GM18868 (cell line): ENCODE measurements at regions not wholly inside any gene's neighbourhood (a gene's known extent, or its start where the extent isn't known, plus 50 kb on each side); places are given as distances from the start of the nearest gene placed in this dataset.

Experiments used
- ATAC-seq: cut with Tn5 transposase; IDR thresholded peaks from one replicate; pipeline ENCODE4 v1.9.1; 2021; ENCODE audit warnings: mild to moderate bottlenecking, moderate library complexity; ENCODE audit not compliant: unreplicated experiment

- no peak for ATAC-seq
Measured at GRCh38 chr1:187871177-187871845, 1042.6 kb downstream of the PLA2G4A start.

- ATAC-seq = no peak
Measured at GRCh38 chr1:187872550-187872949, 1043.8 kb downstream of the PLA2G4A start.

GRCh38 chr1:187873126-187873525 lies 1044.4 kb downstream of the PLA2G4A start:
- ATAC-seq = no peak

- ATAC-seq = peak; percentile 85
Measured at GRCh38 chr1:187876775-187877174, 1048.0 kb downstream of the PLA2G4A start.

DNA sequence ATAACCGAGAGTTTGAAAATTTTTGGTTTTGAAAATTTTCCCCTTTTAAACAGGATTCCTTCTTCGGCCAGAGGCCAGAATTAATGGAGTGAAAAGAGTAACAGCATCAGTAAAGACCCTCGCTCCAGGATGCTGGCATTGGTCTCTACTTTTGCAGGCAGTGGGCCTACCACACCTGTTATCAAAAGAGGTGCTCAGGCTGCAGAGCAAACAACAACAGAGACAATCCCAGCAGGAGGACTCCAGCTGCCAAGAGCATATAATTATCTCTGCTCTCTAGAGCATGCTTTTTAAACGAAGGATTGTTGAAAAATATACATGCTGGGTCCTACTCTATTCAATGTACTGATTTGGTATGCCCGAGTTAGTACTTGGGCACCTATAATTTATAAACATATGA lies 1048.5 kb downstream of the PLA2G4A start:
- no peak for ATAC-seq

DNA sequence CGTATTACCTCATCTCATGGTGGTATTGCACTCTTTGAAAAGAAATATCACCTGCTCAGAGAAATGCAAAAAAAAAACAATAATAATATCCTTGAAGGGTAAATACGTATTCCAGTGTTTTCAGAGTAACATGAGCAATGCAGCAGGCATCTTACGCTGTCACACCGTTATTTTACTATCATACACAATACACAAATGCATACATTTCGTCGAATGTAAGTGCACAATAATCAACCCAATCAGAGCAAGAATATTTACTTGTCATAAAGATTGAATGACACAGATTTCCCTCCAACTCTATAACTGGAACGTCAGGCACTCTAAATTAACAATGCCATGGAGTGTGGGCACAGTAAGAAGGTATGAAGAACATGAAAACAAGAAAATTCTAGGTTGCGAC lies 1050.1 kb downstream of the PLA2G4A start:
- no peak for ATAC-seq

GRCh38 chr1:187883356-187883755 lies 1054.6 kb downstream of the PLA2G4A start:
- ATAC-seq = no peak

DNA sequence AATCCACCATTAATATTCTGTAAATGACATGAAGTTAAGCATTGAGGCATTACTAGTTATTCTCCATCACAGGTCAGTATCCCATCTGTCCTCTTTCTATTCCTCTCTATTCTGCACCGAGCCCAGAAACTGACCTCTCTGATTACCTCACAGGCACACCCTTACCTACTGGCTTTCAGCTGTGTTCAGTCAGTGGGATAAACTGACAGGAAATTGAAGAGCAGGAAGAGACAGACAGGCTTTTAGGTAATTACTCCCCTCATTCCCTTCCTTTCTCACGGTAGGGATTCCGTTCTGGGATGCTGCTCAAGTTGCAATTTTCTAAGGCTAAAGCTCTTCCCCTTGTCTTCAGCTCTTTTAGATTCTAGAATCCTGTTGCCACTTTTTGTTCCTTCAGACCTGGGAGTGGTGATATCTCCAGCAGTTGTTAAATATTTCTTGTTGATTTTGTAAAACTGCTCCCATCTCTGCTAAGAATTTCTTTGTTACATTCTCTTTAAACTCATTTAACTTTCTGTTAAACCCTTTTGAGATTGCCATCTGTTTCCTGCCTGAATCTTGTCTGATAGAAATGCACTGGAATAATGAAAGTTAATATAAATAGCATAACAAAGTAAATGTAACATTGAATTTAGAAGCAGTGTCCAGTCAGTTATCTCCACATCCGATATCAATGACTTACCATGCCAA lies 1063.4 kb downstream of the PLA2G4A start:
- ATAC-seq = no peak

DNA sequence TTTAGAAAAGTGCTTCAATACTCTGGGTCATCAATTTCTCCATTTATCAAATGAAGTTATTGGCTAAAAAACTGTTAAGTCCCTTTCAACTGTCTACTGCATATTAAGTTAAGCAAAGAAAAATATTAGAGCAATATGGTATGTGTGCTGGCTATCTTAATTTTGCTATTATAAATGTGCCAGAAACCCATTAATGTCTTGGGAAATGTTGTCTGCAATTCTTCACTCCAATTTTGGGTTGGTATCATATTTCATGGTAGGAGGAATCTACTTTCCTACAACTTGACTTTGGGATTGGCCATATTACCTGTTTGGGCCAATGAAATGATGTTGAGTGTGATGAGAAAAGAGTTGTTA lies 1063.9 kb downstream of the PLA2G4A start:
- no peak for ATAC-seq

- ATAC-seq = no peak
Measured at GRCh38 chr1:187893471-187893870, 1064.7 kb downstream of the PLA2G4A start.

DNA sequence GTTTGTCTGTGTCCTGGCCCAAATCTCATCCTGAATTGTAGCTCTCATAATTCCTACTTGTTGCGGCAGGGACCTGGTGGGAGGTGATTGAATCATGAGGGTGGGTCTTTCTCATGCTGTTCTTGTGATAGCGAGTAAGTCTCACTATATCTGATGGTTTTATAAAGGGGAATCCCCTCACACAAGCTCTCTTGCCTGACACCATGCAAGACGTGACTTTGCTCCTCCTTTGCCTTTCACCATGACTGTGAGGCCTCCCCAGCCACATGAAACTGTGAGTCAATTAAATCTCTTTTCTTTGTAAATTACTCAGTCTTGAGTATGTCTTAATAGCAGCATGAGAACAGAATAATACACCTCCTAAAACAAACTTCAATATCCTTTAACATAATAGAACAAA lies 1065.6 kb downstream of the PLA2G4A start:
- ATAC-seq = no peak

GRCh38 chr1:187903223-187903622 lies 1074.5 kb downstream of the PLA2G4A start:
- ATAC-seq = no peak

- no peak for ATAC-seq
Measured at GRCh38 chr1:187909382-187909781, 1080.6 kb downstream of the PLA2G4A start.

DNA sequence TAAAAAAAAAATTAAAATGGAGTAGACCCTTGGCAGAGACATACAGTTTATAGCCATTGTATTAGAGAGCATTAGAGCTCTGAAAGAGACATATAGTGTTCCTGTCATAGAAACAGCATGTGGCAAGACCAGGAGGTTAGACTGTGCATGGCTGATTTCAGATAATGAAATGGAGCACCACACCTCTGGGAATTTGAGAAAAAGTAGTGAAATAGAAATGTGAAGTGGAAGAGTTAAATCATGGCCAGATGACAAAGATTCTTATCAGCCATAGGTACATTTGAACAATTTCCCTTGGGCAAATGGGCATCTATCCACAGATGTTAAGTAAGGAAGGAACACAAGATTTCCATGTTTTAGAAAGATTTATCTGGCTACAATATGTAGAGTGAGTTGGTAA lies 1083.1 kb downstream of the PLA2G4A start:
- no peak for ATAC-seq

- ATAC-seq = no peak
Measured at GRCh38 chr1:187920976-187921375, 1092.2 kb downstream of the PLA2G4A start.

- peak; percentile 73 for ATAC-seq
Measured at GRCh38 chr1:187921426-187921825, 1092.7 kb downstream of the PLA2G4A start.

GRCh38 chr1:187922255-187922654 lies 1093.5 kb downstream of the PLA2G4A start:
- ATAC-seq = no peak

GRCh38 chr1:187924252-187924651 lies 1095.5 kb downstream of the PLA2G4A start:
- ATAC-seq = no peak

GRCh38 chr1:187928288-187928687 lies 1099.5 kb downstream of the PLA2G4A start:
- peak; percentile 82 for ATAC-seq

GRCh38 chr1:187928696-187929095 lies 1099.9 kb downstream of the PLA2G4A start:
- no peak for ATAC-seq

DNA sequence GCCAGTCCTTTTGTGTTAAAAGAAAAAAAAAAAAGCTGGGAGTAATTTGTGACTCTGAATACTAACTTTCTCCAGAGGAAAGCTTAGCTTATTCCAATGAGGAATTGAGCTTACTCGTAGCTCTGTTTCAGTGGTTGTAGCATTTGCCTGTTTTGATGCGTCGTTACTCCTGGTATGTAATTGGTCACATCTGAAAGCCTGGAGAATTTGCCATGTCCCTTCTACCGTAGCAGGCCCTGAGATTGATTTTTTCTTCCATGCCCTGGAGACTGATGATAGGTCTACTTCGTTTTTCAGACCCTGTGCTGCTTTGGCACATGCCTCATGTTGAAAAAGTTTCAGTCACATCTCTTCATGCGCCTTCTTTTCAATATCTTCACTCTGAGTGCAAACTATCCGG lies 1103.0 kb downstream of the PLA2G4A start:
- ATAC-seq = no peak

GRCh38 chr1:187933562-187934419 lies 1105.0 kb downstream of the PLA2G4A start:
- no peak for ATAC-seq
